Kidney epithelial cell (primary cell): ENCODE measurements at regions not wholly inside any gene's neighbourhood (a gene's known extent, or its start where the extent isn't known, plus 50 kb on each side); places are given as distances from the start of the nearest gene placed in this dataset.
"Not testable (repeated sequence)": the region's sequence is repeated elsewhere in the genome, so short reads cannot be mapped to it uniquely, and the experiment has no call there.

Experiments
- DNase-seq: peaks from one replicate; pipeline ENCODE4 v3.0.0-alpha.2; 2010; ENCODE audit warnings: low read depth
- H3K27me3 ChIP-seq: 2 replicates; pipeline ENCODE4 v1.6.0; 2011; ENCODE audit warnings: low read length; ENCODE audit not compliant: control insufficient read depth, insufficient read depth
- H3K36me3 ChIP-seq: 2 replicates; pipeline ENCODE4 v1.5.1; 2011; ENCODE audit warnings: low read length; ENCODE audit not compliant: control insufficient read depth, insufficient read depth
- H3K4me3 ChIP-seq: 2 replicates; pipeline ENCODE4 v1.5.1; 2011; ENCODE audit warnings: low read depth, mild to moderate bottlenecking, control low read depth, low read length
- TF ChIP-seq, protein P1 (sequence below): IDR thresholded peaks from 2 replicates; pipeline ENCODE4 v1.5.1; 2011; ENCODE audit warnings: mild to moderate bottlenecking, moderate library complexity, low read length, control low read depth, inconsistent platforms; ENCODE audit not compliant: insufficient read depth, poor library complexity, severe bottlenecking

DNA sequence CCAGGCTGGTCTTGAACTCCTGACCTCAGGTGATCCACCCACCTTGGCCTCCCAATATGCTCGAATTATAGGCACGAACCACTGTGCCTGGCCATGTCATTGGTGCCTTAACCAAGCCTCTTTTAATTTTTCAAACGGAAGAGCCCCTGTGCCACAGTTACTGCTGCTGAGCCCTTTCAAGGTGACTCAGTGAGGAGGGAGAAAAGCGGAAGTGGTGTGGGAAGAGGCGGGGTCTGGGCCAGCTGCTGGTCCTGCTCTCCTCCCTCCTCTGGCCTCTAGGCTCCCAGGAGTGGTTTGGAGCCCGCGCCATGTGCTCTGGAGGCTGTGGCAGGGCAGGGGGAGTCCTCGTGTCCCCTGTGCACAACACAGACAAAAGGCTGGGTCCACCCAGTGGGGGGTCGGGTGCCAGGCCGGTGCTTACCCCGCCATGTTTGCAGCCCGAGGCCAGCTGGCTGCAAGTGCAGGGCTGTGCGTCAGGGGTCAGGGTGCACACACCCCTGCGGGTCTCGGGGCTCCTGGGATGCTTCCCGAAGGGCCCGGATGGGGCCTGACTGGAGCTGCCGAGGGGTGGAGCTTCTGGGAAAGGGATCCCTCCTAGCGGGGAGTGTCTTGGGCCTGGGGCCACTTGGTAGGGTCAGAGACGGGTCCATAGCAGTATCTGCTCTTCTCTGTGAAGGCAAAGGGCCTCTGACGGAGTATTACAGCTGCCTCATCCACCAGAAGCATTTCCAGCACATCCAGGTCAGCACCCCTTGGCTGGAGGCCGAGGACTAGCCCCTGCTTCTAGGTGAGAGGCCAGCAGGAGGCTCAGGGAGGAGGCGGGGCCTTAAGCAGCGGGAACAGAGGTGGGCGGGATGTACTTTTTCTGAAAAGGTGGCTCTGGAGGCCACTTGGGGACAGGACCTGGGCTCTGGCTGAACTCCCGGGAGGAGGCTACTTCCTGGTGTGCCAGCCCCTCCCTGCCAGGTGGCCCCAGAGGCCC lies 100.4 kb upstream of the CCZ1B start:
- not testable (repeated sequence) for DNase-seq, H3K27me3 ChIP-seq, H3K4me3 ChIP-seq, H3K36me3 ChIP-seq

DNA sequence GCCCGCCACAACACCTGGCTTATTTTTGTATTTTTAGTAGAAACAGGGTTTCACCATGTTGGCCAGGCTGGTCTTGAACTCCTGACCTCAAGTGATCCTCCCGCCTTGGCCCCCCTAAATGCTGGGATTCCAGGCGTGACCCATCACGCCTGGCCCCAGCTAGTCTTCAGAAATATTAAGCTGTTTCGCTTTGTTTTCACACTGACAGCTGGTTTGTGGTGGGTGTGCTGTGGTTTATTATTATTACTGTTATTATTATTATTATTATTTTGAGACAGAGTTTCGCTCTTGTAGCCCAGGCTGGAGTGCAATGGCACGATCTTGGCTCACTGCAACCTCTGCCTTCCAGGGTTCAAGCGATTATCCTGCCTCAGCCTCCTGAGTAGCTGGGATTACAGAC lies 101.6 kb upstream of the CCZ1B start:
- H3K27me3 ChIP-seq, DNase-seq, H3K4me3 ChIP-seq, H3K36me3 ChIP-seq: not testable (repeated sequence)

DNA sequence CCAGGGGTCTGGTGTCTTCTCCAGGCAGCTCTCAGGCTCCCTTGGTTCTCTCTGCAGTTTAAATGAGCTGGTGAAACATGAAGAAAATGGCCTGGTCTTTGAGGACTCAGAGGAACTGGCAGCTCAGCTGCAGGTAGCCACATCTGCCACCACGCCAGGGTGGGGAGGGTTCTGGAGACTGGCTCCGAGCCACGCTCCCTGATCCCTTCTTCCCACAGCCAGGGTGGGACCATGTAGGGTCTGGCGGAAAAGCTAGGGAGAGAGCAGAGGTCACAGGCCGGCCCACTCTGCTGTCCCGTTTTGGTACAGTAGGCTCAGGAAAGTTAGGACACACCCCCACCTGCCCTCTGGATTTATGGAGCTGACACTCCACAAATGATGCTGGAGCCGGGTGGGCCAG lies 103.5 kb upstream of the CCZ1B start:
- H3K27me3 ChIP-seq, DNase-seq, H3K4me3 ChIP-seq, H3K36me3 ChIP-seq: not testable (repeated sequence)

DNA sequence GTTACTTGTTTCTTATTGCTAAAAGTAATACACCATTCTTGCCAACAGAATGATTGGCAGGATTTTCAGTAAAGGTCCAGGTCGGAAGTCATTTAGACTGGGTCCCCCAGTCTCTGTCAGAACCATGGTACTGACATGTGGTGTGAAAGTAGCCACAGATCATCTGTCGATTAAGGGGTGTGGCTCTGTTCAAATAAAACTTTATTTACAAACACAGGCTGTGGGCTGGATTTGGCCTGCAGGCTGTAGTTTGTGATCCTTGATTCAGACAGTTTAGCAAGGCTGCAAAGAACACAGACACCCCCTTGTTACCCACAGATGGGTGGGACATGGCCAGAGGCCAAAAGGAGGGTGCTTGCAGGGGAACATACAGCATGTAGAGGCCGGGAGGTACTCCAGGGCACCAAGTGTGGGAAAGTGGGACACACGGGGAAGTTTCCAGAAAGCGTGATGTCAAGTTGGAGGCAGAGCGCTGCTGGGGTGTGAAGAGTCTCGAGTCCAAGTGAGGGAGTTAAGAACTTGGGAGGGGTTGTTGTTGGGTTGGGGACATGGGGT lies 104.1 kb upstream of the CCZ1B start:
- not testable (repeated sequence) for H3K27me3 ChIP-seq, H3K4me3 ChIP-seq, DNase-seq, H3K36me3 ChIP-seq

DNA sequence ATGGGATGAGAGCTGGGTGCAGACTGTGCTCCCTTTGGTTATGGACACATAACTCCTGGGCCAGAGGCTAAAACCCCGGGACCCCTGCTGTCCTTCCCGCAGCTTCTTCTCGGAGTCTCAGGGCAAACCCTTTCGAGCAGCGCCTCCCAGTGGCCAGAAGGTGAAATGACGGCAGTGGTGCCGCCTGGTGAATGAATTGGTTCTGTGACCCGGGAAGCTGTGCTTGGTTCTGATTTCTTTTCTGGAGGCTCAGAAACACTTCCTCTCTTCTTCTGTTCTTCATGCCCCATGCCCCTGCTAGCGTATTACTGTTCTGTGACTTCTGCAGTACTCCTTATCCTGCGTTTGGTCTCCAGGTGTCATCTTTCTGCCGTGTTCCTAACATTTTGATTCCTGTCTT lies 104.7 kb upstream of the CCZ1B start:
- not testable (repeated sequence) for H3K27me3 ChIP-seq, DNase-seq, H3K36me3 ChIP-seq, H3K4me3 ChIP-seq

DNA sequence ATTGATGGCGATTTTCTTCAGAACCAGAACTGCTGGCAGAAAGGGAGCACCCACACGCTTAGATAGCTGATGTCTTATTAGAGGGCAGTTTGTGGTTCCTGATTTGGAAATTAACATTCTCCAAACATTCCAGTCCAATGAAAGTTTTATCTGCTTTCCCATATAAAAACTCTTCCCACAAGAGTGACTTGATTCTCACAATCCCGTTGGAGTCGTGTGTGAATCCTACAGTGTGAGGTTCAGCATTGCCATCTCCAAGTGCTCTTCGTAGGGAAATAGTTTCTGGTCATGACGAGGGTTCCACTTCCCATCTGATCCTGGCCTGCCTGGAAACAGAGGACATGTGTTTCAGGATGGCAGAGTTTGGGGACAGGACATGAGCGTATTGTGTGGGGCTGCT lies 105.4 kb upstream of the CCZ1B start:
- H3K27me3 ChIP-seq: not testable (repeated sequence)

DNA sequence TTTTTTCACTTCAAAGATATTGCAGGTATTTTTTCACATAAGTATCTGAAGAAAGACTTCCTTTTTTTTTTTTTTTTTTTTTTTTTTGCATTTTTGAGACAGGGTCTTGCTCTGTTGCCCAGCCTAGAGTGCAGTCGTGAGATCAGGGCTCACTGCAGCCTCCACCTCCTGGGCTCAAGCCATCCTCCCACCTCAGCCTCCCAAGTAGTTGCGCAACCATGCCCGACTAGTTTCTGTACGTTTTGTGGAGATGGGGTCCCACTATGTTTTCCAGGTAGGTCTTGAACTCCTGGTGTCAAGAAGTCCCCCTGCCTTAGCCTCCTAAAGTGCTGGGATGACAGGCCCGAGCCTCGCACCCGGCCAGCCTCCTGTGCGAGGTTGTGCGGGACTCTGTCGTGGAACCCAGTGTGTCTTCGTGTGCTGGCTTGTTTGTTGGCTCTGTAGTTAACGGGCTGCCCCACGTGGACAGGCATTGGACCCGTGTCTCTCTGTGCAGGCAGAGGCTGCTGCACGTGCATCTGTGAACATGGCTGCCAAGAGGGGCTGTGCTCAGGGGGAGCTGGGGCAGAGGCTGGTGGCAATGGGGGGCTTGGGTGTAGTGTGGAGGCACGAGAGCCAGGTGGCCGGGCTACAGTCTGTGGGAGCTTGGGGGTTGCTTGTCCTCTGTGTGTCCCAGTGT lies 108.0 kb upstream of the CCZ1B start:
- not testable (repeated sequence) for H3K27me3 ChIP-seq, H3K4me3 ChIP-seq, H3K36me3 ChIP-seq, DNase-seq

More for the DNA sequence above, 105.4 kb upstream of the CCZ1B start:
- not testable (repeated sequence) for H3K4me3 ChIP-seq, H3K36me3 ChIP-seq, DNase-seq

DNA sequence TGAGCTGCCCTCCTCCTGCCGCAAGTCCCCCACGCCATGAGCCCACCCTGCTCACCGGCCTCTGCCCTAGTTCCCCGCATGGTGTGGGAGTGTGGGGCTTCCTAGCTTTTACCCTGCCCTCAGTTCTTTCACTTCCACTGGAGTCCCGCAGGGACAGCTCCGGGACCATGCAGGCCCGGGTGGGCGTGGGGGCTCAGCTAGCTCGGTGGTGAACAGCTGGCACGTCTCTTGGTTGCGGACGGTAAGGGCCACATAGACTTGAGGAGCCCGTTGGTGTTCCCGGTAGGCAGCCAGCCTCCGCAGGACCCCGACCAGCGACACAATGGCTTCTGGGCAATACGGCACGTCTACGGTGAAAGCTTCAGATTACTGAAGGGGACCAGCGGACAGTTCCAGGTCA lies 108.9 kb upstream of the CCZ1B start:
- Histone ChIP-seq H3K4me3 (no peak overlapping the region), H3K27me3 (no peaks in the 10 kb centered on the region), H3K36me3 (no peaks in the 10 kb centered on the region)
- DNase-seq: no peak
- TF ChIP-seq, protein P1, sequence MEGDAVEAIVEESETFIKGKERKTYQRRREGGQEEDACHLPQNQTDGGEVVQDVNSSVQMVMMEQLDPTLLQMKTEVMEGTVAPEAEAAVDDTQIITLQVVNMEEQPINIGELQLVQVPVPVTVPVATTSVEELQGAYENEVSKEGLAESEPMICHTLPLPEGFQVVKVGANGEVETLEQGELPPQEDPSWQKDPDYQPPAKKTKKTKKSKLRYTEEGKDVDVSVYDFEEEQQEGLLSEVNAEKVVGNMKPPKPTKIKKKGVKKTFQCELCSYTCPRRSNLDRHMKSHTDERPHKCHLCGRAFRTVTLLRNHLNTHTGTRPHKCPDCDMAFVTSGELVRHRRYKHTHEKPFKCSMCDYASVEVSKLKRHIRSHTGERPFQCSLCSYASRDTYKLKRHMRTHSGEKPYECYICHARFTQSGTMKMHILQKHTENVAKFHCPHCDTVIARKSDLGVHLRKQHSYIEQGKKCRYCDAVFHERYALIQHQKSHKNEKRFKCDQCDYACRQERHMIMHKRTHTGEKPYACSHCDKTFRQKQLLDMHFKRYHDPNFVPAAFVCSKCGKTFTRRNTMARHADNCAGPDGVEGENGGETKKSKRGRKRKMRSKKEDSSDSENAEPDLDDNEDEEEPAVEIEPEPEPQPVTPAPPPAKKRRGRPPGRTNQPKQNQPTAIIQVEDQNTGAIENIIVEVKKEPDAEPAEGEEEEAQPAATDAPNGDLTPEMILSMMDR: no peak

DNA sequence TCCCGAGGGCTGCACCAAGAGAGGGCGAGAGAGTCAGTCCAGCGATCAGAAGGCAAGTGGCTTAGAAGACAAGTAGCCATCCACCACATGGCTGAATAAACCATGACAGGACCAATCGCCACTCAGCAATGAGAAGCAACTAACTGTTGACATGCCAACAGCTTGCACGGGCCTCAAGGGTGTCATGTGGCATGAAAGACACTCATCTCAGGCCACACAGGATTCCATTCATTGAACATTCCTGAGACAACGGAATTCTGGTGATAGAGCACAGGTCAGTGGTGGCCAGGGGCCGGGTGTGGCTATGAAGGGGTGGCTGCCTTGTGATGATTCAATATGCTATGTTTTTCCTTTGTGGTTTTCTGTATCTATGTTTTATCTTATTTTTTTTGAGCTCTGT lies 110.6 kb upstream of the CCZ1B start:
- DNase-seq, H3K27me3 ChIP-seq, H3K4me3 ChIP-seq, H3K36me3 ChIP-seq: not testable (repeated sequence)

DNA sequence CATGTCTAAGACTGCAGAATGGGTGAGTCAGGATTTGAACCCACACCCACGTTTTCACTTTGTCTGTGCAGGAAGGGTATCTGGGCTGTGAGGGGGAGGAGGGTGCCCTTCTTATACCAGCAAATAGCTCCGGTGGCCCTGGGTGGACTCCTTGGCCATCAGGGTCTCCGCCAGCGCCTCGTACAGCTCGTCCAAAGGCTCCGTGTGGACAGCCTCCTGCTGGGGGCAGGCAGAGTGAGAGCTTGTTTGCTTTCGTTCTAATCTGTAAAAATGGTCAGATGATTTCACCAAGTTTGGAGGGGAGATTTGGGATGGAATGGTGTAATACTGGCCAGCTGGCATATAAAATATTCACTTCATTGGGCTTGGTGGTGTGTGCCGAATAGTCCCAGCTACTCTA lies 111.7 kb upstream of the CCZ1B start:
- not testable (repeated sequence) for DNase-seq, H3K4me3 ChIP-seq, H3K27me3 ChIP-seq, H3K36me3 ChIP-seq
